Right lobe of liver (tissue), 6 donors: ENCODE measurements at regions not wholly inside any gene's neighbourhood (a gene's known extent, or its start where the extent isn't known, plus 50 kb on each side); places are given as distances from the start of the nearest gene placed in this dataset.

Source experiments
- ATAC-seq, 4 donors: fragments of 200-7000 bp; cut with Tn5 transposase; one replicate each; pipeline ENCODE4 v1.9.1; 2020; ENCODE audit warnings: mild to moderate bottlenecking in 4 of 4, moderate library complexity in 4 of 4
- DNase-seq, 3 donors: peaks; one replicate each; pipeline ENCODE4 v3.0.0-alpha.2; 2020
- H3K27ac ChIP-seq, 3 donors: fragments of 200-600 bp; one replicate each; pipeline ENCODE4 v1.8.0; 2022
- H3K27me3 ChIP-seq, 2 donors: fragments of 200-600 bp; one replicate each; pipeline ENCODE4 v1.8.0; 2022
- H3K36me3 ChIP-seq, 4 donors: fragments of 200-600 bp; sonication (generic) in 1 of 4; one replicate each; pipeline versions ENCODE4 v1.5.1 to v1.8.0; 2017 to 2022; ENCODE audit warnings: control low read depth in 1 of 4
- H3K4me1 ChIP-seq, 4 donors: fragments of 200-600 bp; sonication (generic) in 1 of 4; one replicate each; pipeline versions ENCODE4 v1.5.1 to v1.8.0; 2017 to 2022; ENCODE audit warnings: control low read depth in 1 of 4
- H3K4me3 ChIP-seq, 3 donors: fragments of 200-600 bp; one replicate each; pipeline ENCODE4 v1.8.0; 2022
- H3K9me3 ChIP-seq, 4 donors: fragments of 200-600 bp; sonication (generic) in 1 of 4; one replicate each; pipeline versions ENCODE4 v1.5.1 to v1.8.0; 2017 to 2022; ENCODE audit warnings: control low read depth in 1 of 4
- POLR2A ChIP-seq: fragments of 450-650 bp; IDR thresholded peaks from one replicate; pipeline ENCODE4 v1.6.1; 2017; ENCODE audit warnings: antibody characterized with exemption, mild to moderate bottlenecking
- WGBS: methylation state at CpG from one replicate; pipeline ENCODE4 v1.1.6; 2018; ENCODE audit warnings: low coverage, low lambda C conversion rate; ENCODE audit not compliant: insufficient coverage; ENCODE audit errors: missing lambda C conversion rate; 5-methylcytosine and 5-hydroxymethylcytosine counted together
- intact Hi-C, 2 donors: fragments of 100-400 bp; cut with DNase I; formaldehyde crosslinking; loops; one replicate each; pipeline versions ENCODE4 v1.11.2 to v1.14.1; 2022
- TF ChIP-seq, protein P1 (sequence below), 4 donors: fragments of 200-600 bp in 3 of 4; fragments of 450-650 bp in 1 of 4; IDR thresholded peaks; one replicate each; pipeline versions ENCODE4 v1.5.1 to v1.8.0; 2016 to 2022; ENCODE audit warnings: antibody characterized with exemption in 4 of 4, mild to moderate bottlenecking in 2 of 4
- donor health status: DM: no; HTN: yes; CAD: no.
- donor health status: DM: no; HTN: no; CAD: no.
- donor health status: DM: no; HTN: no; CAD: no.
- donor health status: DM: no; HTN: yes; CAD: no.
- donor health status: DM: no; HTN: yes; CAD: no.

DNA sequence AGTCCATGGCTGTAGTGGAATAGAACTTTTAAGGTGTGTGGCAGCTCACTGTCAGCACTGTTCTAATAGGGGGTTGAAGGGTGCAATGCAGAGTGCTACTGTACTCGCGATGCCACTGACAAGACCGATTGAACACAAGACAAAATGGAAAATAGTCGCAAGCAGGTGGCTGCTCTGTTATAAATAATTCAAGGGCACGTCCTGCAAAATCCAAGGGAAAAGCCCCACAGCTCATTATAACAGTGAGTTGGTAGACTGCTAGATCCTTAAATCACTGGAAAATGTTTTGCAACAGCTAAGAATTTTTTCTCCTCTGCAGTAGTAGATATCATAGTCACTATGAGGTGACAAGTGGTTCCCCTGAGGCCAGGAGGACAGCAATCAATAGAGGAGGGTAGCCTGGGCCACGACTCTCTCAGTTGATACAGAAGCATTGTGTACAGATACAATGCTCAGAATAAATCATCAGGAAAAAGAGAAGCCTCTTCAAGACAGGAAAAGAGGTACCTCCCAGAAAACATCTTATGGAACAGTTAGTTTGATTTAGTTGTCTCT, 926.3 kb downstream of the TLE4 start:
- Histone ChIP-seq H3K9me3 (no peaks in the 10 kb centered on the region), H3K36me3 (no peaks in the 10 kb centered on the region), H3K27me3 (no peaks in the 10 kb centered on the region), H3K4me3 (no peak overlapping the region), H3K4me1 (no peaks in the 10 kb centered on the region), H3K27ac (no peak overlapping the region)
- TF ChIP-seq POLR2A: no peak
- TF ChIP-seq, protein P1, sequence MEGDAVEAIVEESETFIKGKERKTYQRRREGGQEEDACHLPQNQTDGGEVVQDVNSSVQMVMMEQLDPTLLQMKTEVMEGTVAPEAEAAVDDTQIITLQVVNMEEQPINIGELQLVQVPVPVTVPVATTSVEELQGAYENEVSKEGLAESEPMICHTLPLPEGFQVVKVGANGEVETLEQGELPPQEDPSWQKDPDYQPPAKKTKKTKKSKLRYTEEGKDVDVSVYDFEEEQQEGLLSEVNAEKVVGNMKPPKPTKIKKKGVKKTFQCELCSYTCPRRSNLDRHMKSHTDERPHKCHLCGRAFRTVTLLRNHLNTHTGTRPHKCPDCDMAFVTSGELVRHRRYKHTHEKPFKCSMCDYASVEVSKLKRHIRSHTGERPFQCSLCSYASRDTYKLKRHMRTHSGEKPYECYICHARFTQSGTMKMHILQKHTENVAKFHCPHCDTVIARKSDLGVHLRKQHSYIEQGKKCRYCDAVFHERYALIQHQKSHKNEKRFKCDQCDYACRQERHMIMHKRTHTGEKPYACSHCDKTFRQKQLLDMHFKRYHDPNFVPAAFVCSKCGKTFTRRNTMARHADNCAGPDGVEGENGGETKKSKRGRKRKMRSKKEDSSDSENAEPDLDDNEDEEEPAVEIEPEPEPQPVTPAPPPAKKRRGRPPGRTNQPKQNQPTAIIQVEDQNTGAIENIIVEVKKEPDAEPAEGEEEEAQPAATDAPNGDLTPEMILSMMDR (IDR thresholded peaks at IDR 0.05): no peak
- DNase-seq (no peak), ATAC-seq (no peak)
- 64% methylated on average over 6 of the region's 6 CpGs for WGBS
- intact Hi-C loops: no loop called here

DNA sequence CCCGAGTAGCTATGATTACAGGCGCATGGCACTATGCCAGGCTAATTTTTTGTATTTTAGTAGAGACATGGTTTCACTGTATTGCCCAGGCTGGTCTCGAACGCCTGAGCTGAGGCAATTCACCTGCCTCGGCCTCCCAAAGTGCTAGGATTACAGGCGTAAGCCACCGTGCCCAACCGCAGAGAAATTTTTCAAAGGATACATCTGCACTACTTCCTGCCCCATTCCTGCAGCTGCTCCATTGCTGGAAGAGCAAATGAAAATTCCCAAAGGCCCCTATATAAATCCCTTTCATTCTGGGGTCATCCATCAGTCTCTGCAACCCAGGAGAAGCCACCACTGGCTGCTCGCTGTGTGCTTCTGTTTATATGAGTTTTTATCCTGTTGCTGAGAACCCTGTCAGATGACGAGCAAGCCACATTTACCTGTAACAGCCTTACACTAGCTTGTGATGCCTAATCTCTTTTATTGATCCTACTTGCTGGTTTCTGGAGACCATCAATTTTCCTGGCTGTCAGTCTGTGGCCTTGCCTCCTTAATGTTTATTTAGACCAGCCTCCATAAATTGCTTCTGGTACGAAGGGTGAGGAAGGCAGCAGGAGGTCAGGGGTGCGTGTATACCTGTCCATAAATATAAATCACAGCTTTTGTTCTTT, 925.3 kb downstream of the TLE4 start:
- H3K4me1 ChIP-seq: no peaks in the 10 kb centered on the region
- no peaks in the 10 kb centered on the region for H3K36me3 ChIP-seq
- intact Hi-C loops: no loop called here
- 57% methylated on average over 10 of the region's 12 CpGs for WGBS
- no peak overlapping the region for H3K27ac ChIP-seq
- H3K27me3 ChIP-seq: no peaks in the 10 kb centered on the region
- TF ChIP-seq, protein P1 (IDR thresholded peaks at IDR 0.05): no peak
- no peak for TF ChIP-seq POLR2A
- no peaks in the 10 kb centered on the region for H3K9me3 ChIP-seq
- H3K4me3 ChIP-seq: no peak overlapping the region
- no peak for ATAC-seq
- no peak for DNase-seq

- no peaks in the 10 kb centered on the region for H3K27me3 ChIP-seq
- H3K4me1 ChIP-seq: no peaks in the 10 kb centered on the region
- DNase-seq (no peak), ATAC-seq (no peak)
- no peak overlapping the region for H3K27ac ChIP-seq
- TF ChIP-seq, protein P1 (IDR thresholded peaks at IDR 0.05): no peak
- TF ChIP-seq POLR2A: no peak
- H3K9me3 ChIP-seq: no peaks in the 10 kb centered on the region
- intact Hi-C loops: no loop called here
- no peaks in the 10 kb centered on the region for H3K36me3 ChIP-seq
- H3K4me3 ChIP-seq: no peak overlapping the region
Measured at GRCh38 chr9:80493258-80493657, 921.5 kb downstream of the TLE4 start.

DNA sequence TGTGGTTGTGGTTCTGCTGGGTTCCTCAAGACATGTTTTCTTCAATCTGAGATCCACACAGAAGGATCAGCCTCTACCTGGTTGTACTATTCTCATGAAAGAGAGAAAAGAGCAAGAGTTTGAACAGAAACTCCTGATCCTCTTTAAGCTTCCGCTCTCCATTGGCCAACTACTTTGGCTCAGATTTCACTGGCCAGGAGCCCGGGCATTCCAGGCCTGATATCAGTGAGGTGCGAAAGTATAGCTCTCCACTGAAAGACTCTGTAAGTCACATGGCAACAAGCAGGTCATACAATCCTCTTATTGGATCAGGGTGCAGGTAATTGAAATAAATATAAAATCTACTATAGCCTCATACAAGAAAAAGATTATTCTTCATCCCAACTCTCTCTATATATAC, 920.5 kb downstream of the TLE4 start:
- TF ChIP-seq POLR2A: no peak
- TF ChIP-seq, protein P1 (IDR thresholded peaks at IDR 0.05): no peak
- H3K27ac ChIP-seq: no peak overlapping the region
- 32% methylated on average over 3 of the region's 3 CpGs for WGBS
- no peaks in the 10 kb centered on the region for H3K9me3 ChIP-seq
- DNase-seq (peak in 1 of 3 donors; percentile 15), ATAC-seq (peak in 1 of 4 donors; percentile 42)
- no peaks in the 10 kb centered on the region for H3K4me1 ChIP-seq
- H3K27me3 ChIP-seq: no peaks in the 10 kb centered on the region
- H3K36me3 ChIP-seq: no peaks in the 10 kb centered on the region
- intact Hi-C loops: no loop called here
- H3K4me3 ChIP-seq: no peak overlapping the region
